GM21367 (cell line): ENCODE measurements at regions not wholly inside any gene's neighbourhood (a gene's known extent, or its start where the extent isn't known, plus 50 kb on each side); places are given as distances from the start of the nearest gene placed in this dataset.
"Not testable (repeated sequence)": the region's sequence is repeated elsewhere in the genome, so short reads cannot be mapped to it uniquely, and the experiment has no call there.

Source experiments
- ATAC-seq: cut with Tn5 transposase; IDR thresholded peaks from one replicate; pipeline ENCODE4 v1.9.1; 2021; ENCODE audit not compliant: unreplicated experiment

DNA sequence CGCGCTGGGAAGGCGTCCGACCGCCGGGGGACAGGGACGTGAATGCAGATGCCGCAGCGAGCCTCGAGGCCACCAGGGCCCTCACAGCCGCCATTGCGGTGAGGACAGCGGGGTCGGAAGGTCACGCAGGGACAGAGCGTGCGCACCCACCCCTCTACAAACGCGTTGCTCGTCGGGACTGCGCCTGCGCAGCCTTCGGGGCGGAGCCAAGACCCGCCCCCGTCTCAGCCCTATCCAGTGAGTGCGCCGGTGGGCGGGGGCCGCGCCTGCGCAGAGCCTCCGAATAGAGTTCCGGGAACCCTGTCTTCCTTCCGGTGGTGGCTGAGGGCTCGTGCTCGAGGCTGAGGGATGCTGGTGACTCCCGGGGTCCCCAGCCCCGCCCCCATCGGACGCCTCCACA is 5393.1 kb upstream of the TPTE start:
- peak; percentile 78 for ATAC-seq

DNA sequence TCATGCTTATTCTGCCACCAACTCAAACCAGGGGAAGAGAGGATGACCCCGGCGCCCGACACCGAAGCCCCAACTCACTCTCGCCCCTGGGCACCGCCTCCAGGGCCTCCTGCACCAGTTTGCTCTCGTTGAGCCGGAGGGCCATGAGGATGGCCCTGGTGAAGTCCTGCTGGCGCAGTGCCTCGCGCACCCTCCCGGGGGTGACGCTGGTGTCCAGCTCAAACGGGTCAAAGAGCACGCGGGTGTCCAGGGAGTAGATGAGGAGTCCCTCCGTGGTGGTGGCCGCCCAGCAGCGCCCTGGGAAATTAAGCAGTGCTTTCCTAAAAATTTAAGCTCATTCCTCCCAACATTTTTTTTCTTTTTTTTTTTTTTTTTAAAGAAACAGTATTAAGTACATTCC is 5387.6 kb upstream of the TPTE start:
- ATAC-seq, result not testable (repeated sequence)

DNA sequence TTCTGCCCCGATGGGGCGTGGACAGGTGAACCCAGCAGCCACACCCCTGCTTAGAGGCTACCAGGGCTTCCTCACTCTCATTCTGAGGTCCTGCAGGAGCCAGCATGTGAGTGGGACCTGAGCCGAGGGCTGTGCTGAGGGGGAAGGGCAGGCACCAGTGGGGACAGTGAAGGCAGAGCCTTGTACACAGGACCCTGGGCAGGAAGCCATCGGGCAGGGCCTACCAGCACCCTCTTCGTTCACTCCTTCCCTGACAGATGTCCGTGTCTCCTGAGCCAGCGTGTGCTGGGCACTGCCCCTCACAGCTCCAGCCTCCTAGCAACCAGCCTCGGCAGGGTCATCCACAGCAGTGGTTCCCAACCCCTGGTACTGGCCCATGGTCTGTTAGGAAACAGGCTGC is 5385.0 kb upstream of the TPTE start:
- ATAC-seq, result not testable (repeated sequence)

DNA sequence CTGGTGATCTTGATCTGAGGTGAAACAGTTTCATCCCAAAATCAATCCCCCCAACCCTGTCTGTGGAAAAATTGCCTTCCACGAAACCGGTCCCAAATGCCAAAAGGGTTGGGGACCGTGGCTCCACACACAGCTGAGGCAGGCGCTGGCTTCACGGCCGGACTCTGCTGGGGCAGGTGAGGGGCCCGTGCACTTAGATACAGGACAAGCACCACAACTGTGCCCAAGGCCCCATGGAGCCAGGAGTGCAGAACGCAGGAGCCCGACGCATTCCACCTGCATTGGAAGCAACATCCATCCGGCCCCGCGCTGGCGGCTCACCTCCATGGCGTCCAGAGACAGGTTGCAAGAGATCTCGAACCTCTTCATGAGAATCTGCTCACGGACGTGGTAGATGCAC is 5384.4 kb upstream of the TPTE start:
- ATAC-seq, result not testable (repeated sequence)

DNA sequence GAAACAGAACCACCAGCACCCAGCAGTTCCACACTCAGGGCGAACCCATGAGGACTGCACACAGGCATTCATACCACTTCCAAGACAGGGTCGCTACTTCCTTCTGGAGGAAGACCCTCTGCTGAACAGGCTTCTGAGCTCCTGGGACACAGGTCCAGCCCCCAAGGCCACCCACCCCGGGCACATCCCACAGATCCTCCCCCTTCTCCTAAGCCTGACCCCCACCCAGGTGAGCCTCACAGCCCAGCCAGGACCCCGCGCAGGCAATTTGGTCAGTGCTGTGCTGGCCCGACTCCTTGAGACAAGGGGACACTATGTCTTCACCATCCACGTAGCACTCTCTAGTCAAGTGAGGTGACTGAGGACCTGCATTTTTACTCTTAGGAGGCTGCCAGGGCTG is 5382.7 kb upstream of the TPTE start:
- not testable (repeated sequence) for ATAC-seq

DNA sequence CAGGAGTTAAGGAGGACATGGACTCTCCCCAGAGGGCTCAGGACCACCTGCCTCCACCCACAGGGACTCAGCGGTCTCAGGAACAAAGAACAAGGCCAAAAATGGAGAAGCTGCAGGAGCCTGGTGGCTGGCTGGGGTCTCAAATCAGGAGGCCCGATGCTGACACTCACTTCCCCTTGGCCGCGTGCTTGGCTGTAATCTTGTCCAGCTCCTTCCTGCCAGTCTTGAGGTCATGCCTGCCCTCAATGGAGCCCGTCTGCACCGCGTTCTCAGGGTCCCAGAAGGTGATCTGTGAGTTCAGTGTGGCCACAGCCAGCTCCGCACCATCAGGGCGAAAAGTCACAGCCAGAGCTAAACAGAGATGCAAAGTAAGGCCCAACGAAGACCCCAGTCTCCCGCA is 5381.9 kb upstream of the TPTE start:
- ATAC-seq, result not testable (repeated sequence)

DNA sequence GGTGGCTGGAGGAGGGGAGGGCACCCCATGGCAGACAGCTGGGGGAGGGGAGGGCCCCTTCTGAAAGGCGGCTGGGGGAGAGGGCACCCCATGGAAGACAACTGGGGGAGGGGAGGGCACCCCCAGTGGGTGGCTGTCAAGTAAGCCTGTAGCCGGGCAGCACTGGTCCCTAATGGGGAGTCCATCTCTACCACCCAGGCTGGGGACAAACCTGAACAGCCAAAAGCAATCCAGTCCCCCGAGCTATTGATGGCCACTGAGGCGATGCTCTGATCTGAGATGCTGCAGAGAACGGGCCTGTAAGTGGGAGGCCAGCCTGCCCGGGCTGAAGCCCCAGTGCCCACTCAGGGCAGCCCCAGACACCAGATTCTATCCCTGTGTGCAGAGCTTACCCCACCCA is 5378.4 kb upstream of the TPTE start:
- ATAC-seq, result not testable (repeated sequence)

DNA sequence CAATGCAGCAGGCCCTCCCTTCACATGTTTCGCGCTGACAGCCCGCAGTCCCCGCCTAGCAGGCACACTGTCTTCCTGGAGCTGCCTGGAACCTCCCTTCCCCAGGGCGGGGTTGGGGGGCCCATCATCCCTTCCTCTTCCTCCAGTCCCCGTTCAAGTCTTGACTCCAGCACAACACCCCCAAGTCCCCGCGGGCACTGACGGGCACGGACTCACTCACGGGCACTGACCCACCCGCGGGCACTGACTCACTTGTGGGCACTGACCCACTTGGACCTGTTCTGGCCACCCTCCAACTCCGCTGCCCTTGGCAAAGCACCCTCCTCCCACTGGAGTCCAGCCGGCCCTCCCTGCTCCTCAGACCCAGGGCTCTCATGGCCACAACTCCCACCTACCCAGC is 5376.7 kb upstream of the TPTE start:
- not testable (repeated sequence) for ATAC-seq

DNA sequence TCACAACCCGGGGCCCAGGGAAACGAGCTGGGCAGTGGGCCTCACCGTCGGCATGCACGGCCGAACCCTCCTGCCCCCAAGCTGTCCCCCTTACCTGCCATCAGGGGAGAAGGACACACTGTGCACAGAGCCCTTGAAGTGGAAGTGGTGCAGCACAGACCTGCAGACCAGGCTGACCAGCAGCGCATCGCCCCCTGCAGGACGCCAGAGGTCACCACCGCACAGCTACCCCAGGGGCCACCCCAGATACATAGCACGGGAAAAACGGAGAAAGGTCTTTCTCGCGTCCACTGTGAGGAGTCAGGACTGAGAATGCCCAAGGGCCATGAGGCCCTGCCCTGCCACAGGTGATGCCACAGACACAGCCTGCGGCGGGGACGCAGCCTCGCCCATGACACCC is 5373.7 kb upstream of the TPTE start:
- ATAC-seq, result not testable (repeated sequence)

DNA sequence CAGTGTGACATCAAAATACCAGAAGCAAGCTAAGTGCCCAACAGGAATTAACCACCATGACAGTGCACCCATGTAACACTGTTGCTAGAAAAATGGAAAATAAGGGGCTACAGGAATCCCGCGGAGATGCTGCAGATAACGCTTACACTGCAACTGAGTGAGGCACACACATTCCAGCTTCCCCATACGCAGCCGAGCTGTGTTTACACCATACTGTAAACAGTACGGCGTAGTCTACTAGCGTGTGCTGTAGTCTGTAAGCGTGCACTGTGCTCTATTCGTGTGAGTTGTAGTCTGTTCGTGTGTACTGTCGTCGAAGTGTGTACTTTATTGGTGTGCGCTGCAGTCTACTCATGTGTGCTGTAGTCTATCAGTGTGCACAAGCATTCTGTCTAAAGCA is 5372.2 kb upstream of the TPTE start:
- ATAC-seq, result not testable (repeated sequence)

DNA sequence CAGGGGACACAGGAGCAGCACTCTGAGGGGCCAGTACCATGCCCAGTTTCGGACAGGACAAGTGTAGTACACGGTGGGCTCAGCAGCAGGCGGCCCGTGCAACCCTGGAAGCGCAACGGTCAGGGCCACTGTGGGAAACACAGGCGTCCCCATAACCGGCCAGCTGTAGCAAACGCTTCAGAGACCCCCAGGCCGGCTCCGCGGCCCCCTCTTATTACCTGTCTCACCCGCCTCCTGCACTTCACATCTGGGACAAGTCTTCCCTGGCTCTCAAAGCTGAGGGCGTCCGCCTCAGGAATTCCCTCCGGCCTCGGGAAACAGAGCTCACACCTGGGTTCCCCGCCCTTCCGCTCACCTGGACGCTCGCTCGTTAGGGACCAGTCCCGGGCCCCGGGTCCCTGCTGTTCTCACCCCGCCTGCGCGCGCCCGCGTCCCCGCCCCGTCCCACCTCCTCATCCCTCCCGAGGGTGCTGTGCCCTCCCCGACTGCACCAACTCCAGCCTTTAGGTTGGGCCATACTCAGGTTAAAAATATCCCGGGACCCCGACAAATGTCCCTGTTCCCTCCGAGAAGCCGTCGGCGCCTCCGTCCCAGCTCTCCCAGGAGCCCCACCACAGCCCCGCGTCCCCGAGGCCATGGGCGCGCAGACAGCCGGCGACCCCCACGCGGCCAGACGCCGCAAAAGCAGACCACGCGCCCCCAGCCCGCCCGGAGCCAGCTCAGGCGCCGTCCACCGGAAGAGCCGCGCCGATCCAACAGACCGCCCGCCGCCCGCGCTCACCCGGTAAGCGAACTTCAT is 5367.3 kb upstream of the TPTE start:
- ATAC-seq, result not testable (repeated sequence)

DNA sequence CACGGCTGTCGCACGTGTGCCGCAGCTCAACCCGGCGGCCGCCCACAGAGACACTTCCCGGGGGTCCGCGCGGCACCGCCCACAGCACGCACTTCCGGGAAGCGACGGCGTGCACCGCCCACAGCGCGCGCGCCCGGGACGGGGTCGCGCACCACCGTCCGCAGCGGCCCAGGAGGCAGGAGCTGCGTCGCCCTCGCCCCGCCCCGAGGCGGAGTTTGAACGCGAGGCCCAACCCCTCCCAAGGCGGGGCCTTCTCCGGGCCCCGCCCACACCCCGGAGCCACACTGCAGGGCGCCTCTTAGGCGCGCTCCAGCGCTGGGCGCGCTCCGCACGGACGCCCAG is 5366.8 kb upstream of the TPTE start:
- ATAC-seq, result peak; percentile 90

DNA sequence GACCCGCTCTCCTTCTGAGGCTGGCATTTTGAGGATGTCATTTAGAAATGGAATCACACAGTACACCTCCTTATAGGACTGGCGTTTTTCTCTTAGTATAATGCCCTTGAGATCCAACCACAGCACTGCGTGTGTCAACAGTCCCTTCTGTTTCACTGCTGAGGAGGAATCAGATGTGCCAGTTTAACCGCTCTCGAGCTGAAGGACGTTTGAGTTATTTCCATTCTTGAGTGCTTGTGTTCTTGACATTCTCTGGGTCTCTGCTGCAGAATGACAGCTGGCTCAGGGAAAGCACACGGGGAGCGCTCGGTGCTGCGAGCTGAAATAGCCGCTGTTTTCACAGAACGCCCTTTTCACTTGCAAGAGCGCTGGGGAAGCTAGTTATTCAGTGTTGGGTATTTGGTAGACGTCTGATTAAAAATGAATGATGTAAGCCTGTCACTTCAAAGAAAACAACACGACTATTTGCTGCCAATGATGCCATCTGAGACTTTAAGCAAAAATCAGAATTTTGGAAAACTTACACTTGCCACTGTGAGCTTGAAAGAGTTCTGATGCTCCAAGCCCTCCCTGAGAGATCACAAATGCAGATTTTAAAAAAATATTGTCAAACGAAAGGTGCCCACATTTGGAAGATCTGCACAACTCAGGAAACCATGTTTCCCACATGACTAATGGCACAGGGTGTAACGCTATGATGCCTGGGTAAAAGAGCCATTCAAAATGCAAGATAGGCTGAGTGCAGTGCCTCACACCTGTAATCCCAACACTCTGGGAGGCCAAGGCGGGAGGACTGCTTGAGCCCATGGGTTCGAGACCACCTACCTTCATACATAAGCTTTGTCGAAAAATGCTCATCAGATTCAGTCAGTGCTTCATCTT is 5358.4 kb upstream of the TPTE start:
- not testable (repeated sequence) for ATAC-seq

DNA sequence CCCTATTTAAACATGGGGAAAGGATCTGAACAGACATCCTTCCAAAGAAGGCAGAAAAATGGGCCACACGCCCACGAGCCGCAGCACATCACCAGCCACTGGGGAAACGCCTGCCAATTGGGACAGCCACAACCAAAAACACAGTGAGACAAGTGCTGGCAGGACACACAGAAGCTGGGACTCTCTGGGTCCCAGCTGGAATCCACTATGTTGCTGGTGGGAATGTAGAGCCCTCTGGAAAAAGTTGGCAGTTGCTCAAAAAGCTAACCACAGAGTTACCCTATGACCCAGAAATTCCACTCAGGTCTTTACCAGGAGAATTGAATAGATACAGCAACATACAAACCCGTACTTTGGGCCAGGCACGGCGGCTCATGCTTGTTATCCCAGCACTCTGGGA is 5355.6 kb upstream of the TPTE start:
- ATAC-seq, result not testable (repeated sequence)
